ENCODE measurements at regions not wholly inside any gene's neighbourhood (a gene's known extent, or its start where the extent isn't known, plus 50 kb on each side); places are given as distances from the start of the nearest gene placed in this dataset.

GRCh38 chr5:119820608-119821007, 191.2 kb downstream of the FAM170A start:
- no peak overlapping the region for H3K27ac ChIP-seq (ENCODE audit: low read depth, low read length)
- H3K36me3 ChIP-seq (ENCODE audit: insufficient read depth, low read length): no peaks in the 10 kb centered on the region
- H3K79me2 ChIP-seq (ENCODE audit: insufficient read depth, low read length): no peaks in the 10 kb centered on the region
- no peak for DNase-seq (ENCODE audit: insufficient read length, low spot score, missing footprints)
- no peaks in the 10 kb centered on the region for H3K4me1 ChIP-seq (ENCODE audit: insufficient read depth, low read length)
- no peaks in the 10 kb centered on the region for H4K20me1 ChIP-seq (ENCODE audit: insufficient read depth, low read length)
- H3K4me2 ChIP-seq (ENCODE audit: insufficient read depth, low read length): no peak overlapping the region
- no peak overlapping the region for H3K4me3 ChIP-seq (ENCODE audit: insufficient read depth, low read length)
- H3K27me3 ChIP-seq (ENCODE audit: insufficient read depth, low read length): no peaks in the 10 kb centered on the region
- no peak for TF ChIP-seq CTCF (IDR thresholded peaks at IDR 0.05; ENCODE audit: extremely low read depth, low read depth, low read length)
- no peak overlapping the region for H2AFZ ChIP-seq (ENCODE audit: low read length)
- no peaks in the 10 kb centered on the region for H3K9me3 ChIP-seq (ENCODE audit: low read depth, low read length)

- H3K27me3 ChIP-seq (ENCODE audit: insufficient read depth, low read length): no peaks in the 10 kb centered on the region
- DNase-seq (ENCODE audit: insufficient read length, low spot score, missing footprints): no peak
- no peak overlapping the region for H3K4me2 ChIP-seq (ENCODE audit: insufficient read depth, low read length)
- H3K79me2 ChIP-seq (ENCODE audit: insufficient read depth, low read length): no peaks in the 10 kb centered on the region
- no peak overlapping the region for H3K27ac ChIP-seq (ENCODE audit: low read depth, low read length)
- H3K36me3 ChIP-seq (ENCODE audit: insufficient read depth, low read length): no peaks in the 10 kb centered on the region
- no peaks in the 10 kb centered on the region for H3K4me1 ChIP-seq (ENCODE audit: insufficient read depth, low read length)
- H3K9me3 ChIP-seq (ENCODE audit: low read depth, low read length): no peaks in the 10 kb centered on the region
- H3K4me3 ChIP-seq (ENCODE audit: insufficient read depth, low read length): no peak overlapping the region
- no peak for TF ChIP-seq CTCF (IDR thresholded peaks at IDR 0.05; ENCODE audit: extremely low read depth, low read depth, low read length)
- no peak overlapping the region for H2AFZ ChIP-seq (ENCODE audit: low read length)
- H4K20me1 ChIP-seq (ENCODE audit: insufficient read depth, low read length): no peaks in the 10 kb centered on the region
These were observed 199.2 kb downstream of the FAM170A start for GRCh38 chr5:119828541-119828940.

GRCh38 chr5:119829341-119829740, 200.0 kb downstream of the FAM170A start:
- TF ChIP-seq CTCF (IDR thresholded peaks at IDR 0.05; ENCODE audit: extremely low read depth, low read depth, low read length): no peak
- no peaks in the 10 kb centered on the region for H3K27me3 ChIP-seq (ENCODE audit: insufficient read depth, low read length)
- no peak overlapping the region for H3K27ac ChIP-seq (ENCODE audit: low read depth, low read length)
- DNase-seq (ENCODE audit: insufficient read length, low spot score, missing footprints): no peak
- no peak overlapping the region for H3K4me2 ChIP-seq (ENCODE audit: insufficient read depth, low read length)
- H3K4me1 ChIP-seq (ENCODE audit: insufficient read depth, low read length): no peaks in the 10 kb centered on the region
- no peaks in the 10 kb centered on the region for H3K79me2 ChIP-seq (ENCODE audit: insufficient read depth, low read length)
- H3K36me3 ChIP-seq (ENCODE audit: insufficient read depth, low read length): no peaks in the 10 kb centered on the region
- H2AFZ ChIP-seq (ENCODE audit: low read length): no peak overlapping the region
- no peak overlapping the region for H3K4me3 ChIP-seq (ENCODE audit: insufficient read depth, low read length)
- H3K9me3 ChIP-seq (ENCODE audit: low read depth, low read length): no peaks in the 10 kb centered on the region
- no peaks in the 10 kb centered on the region for H4K20me1 ChIP-seq (ENCODE audit: insufficient read depth, low read length)

GRCh38 chr5:119833176-119833575, 203.8 kb downstream of the FAM170A start:
- H3K27ac ChIP-seq (ENCODE audit: low read depth, low read length): no peak overlapping the region
- no peak overlapping the region for H3K4me2 ChIP-seq (ENCODE audit: insufficient read depth, low read length)
- no peak overlapping the region for H2AFZ ChIP-seq (ENCODE audit: low read length)
- H3K9me3 ChIP-seq (ENCODE audit: low read depth, low read length): no peaks in the 10 kb centered on the region
- H3K27me3 ChIP-seq (ENCODE audit: insufficient read depth, low read length): no peaks in the 10 kb centered on the region
- no peaks in the 10 kb centered on the region for H4K20me1 ChIP-seq (ENCODE audit: insufficient read depth, low read length)
- no peak overlapping the region for H3K4me3 ChIP-seq (ENCODE audit: insufficient read depth, low read length)
- H3K79me2 ChIP-seq (ENCODE audit: insufficient read depth, low read length): no peaks in the 10 kb centered on the region
- H3K36me3 ChIP-seq (ENCODE audit: insufficient read depth, low read length): no peaks in the 10 kb centered on the region
- no peaks in the 10 kb centered on the region for H3K4me1 ChIP-seq (ENCODE audit: insufficient read depth, low read length)
- DNase-seq (ENCODE audit: insufficient read length, low spot score, missing footprints): no peak
- no peak for TF ChIP-seq CTCF (IDR thresholded peaks at IDR 0.05; ENCODE audit: extremely low read depth, low read depth, low read length)
